VCaP (cell line): ENCODE measurements at regions not wholly inside any gene's neighbourhood (a gene's known extent, or its start where the extent isn't known, plus 50 kb on each side); places are given as distances from the start of the nearest gene placed in this dataset.

Experiments used
- H3K27ac ChIP-seq: fragments of 450-650 bp; 2 replicates; pipeline ENCODE4 v1.5.1; 2017
- TF ChIP-seq, protein P1 (sequence below): fragments of 450-650 bp; conservative IDR thresholded peaks from 2 replicates; pipeline ENCODE4 v1.5.1; 2017; ENCODE audit warnings: mild to moderate bottlenecking, moderate library complexity

DNA sequence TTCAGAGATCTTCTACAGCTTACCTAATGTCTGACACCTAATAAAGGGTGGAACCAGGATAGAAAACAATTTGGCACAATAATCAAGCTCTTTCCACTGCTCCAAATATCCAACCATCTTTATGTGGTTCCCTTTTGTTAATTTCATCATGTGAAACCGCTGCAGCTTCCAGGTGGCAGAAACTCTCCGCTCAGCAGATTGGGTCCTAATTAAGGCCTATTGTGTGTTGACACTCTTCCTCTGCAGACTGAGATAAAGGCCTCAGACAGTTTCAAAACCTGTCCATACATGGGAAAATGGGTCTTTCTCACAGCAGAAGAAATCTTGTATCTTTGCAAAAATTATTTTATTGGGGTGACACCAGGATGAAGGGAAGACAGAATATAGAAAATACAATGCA is 1002.4 kb upstream of the SEMA6D start:
- no peak overlapping the region for H3K27ac ChIP-seq
- TF ChIP-seq, protein P1, sequence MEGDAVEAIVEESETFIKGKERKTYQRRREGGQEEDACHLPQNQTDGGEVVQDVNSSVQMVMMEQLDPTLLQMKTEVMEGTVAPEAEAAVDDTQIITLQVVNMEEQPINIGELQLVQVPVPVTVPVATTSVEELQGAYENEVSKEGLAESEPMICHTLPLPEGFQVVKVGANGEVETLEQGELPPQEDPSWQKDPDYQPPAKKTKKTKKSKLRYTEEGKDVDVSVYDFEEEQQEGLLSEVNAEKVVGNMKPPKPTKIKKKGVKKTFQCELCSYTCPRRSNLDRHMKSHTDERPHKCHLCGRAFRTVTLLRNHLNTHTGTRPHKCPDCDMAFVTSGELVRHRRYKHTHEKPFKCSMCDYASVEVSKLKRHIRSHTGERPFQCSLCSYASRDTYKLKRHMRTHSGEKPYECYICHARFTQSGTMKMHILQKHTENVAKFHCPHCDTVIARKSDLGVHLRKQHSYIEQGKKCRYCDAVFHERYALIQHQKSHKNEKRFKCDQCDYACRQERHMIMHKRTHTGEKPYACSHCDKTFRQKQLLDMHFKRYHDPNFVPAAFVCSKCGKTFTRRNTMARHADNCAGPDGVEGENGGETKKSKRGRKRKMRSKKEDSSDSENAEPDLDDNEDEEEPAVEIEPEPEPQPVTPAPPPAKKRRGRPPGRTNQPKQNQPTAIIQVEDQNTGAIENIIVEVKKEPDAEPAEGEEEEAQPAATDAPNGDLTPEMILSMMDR = no peak

DNA sequence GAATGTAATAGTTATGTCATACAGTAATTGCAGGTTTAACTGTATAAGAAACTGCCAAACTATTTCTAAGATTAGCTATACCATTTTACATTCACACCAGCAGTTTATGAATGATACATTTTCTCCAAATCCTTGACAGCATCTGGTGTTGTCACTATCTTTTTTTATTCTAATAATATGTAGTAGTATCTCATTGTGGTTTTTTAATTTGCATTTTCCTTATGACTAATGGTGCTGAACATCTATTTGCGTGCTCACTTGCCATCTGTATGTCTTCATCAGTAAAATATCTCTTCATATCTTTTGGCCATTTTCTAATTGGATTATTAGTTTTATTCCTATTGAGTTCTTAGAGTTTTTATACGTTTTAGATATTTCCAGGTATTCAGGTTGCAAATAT is 994.0 kb upstream of the SEMA6D start:
- TF ChIP-seq, protein P1 = no peak
- H3K27ac ChIP-seq = no peak overlapping the region

DNA sequence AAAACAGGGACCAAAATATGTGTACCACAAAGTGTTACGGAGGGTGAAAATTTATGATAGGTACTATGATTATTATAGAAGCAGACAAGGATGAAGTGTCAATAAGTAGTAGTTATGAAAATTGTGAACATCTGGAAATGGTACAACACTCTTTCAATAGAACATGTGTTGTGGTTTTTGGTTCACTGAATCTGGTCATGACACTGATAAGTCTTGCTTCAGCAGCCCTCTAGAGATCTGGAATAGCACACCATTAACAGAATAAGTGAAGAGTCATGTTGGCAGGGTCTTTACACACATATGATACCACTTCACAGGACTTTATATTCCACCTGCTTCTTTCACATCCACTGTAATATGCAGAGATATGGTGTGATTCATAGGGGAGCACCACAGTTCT is 985.2 kb upstream of the SEMA6D start:
- H3K27ac ChIP-seq = no peak overlapping the region
- TF ChIP-seq, protein P1 = no peak

DNA sequence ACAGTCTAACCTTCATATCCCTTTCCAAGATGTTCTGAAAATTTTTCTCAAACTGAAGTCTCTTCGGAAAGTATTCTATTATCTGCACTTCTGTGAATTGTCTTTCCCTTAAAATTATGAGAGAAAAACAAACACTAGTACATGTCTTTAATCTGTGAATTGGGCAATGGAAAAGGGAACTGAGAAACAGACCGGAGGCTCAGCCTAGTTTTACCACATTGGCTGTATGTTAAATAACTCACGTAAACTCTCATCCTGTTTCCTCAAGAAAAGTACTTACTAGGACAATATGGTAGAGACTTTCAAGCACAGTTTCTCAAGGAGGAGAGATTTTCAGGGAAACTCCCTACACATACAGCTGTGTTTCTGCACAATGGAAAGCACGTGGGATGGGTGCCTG is 982.2 kb upstream of the SEMA6D start:
- TF ChIP-seq, protein P1 = no peak
- no peak overlapping the region for H3K27ac ChIP-seq

DNA sequence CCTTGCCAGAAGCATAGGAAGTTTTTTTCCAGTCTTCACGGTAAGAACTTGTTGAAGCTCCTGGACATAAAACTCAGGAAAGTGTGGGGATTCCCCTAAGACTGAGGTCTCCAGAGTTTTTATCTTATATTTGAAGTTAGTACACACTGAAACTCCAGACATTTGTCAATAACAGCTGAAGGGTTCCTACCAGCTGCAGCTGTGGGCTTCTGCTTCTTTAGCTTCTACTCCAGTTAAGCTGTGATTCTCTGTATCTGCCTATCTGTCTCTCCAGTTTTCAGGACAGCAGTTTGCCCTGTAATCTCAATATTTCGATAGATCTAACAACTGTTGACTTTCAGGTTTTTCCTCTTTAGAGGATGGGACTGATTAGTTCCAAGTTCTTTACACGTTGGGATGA is 966.0 kb upstream of the SEMA6D start:
- H3K27ac ChIP-seq = no peak overlapping the region
- TF ChIP-seq, protein P1 = no peak

DNA sequence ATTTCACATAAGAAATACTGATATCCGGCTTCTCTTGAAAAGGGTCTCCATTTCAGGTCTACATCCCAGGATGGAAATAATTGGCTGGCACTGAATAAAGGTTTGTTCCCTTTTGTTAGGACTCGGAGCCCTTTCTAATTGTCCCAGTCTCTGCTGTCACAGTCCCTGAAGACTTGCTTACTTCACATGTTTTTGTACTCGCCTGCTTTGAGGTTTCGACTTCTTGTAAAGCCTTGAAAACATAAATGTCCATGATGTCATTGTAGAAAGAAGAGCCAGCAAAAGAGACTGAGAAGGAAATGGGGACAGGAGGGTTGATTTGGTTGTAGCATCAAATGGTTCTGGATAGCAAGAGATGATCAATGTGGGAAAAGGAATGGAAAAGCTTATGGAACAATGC is 963.4 kb upstream of the SEMA6D start:
- no peak overlapping the region for H3K27ac ChIP-seq
- TF ChIP-seq, protein P1 = no peak

DNA sequence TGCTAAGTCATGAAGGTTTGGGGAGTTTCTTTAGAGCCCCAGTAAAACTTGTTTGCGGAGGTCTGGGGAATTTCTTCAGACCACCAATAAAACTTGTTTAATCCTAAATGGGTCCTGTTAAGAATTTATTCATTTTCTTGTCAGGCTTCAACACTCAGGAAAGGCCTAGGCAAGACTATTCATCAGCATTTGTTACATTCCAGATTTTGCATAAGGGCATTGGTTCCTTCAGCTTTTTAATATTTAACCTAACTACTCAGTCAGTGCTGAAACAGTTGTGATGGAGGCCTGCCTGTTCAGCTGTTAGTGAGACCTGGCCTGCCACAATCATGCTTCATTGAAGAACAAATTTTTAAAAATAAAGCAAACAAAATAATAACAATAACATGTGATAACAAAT is 954.2 kb upstream of the SEMA6D start:
- no peak overlapping the region for H3K27ac ChIP-seq
- TF ChIP-seq, protein P1 = no peak

DNA sequence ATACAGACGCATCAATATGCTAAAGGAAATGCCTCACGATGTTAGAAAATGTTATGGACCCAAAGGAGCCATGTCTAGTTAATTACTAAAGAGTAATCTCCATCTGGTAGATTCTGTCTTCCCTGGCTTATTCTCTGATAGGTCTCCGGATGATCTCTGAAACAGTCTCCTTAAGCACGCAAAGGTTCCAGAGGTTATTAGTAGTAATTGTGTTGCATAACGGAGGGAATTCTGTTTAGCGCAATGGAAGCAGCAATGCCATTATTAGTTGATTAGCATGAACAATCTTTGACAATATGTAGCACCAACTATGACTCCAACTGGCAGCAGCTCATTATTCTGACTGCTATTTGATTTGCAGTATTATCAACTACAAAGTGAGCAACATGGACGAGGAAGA is 952.5 kb upstream of the SEMA6D start:
- TF ChIP-seq, protein P1 = no peak

More for the DNA sequence above, 952.5 kb upstream of the SEMA6D start:
- no peak overlapping the region for H3K27ac ChIP-seq
